Peyer's patch (tissue), 4 donors: ENCODE measurements at regions not wholly inside any gene's neighbourhood (a gene's known extent, or its start where the extent isn't known, plus 50 kb on each side); places are given as distances from the start of the nearest gene placed in this dataset.

Experiments
- DNase-seq, 3 donors: peaks; one replicate each; pipeline ENCODE4 v3.0.0-alpha.2; 2017 to 2019
- H3K27ac ChIP-seq, 4 donors: fragments of 200-600 bp; sonication (generic); one replicate each; pipeline ENCODE4 v1.5.1; 2016 to 2019
- H3K27me3 ChIP-seq, 2 donors: fragments of 200-600 bp; sonication (generic); one replicate each; pipeline ENCODE4 v1.5.1; 2019
- H3K36me3 ChIP-seq, 3 donors: fragments of 200-600 bp; sonication (generic); one replicate each; pipeline ENCODE4 v1.5.1; 2016 to 2019
- H3K4me1 ChIP-seq, 4 donors: fragments of 200-600 bp; sonication (generic); one replicate each; pipeline ENCODE4 v1.5.1; 2016 to 2019
- H3K4me3 ChIP-seq, 4 donors: fragments of 200-600 bp; sonication (generic); 1 replicate in 3 of 4; 2 replicates in 1 of 4; pipeline ENCODE4 v1.5.1; 2016 to 2019; ENCODE audit warnings: mild to moderate bottlenecking in 1 of 4
- H3K9me3 ChIP-seq, 4 donors: fragments of 200-600 bp; sonication (generic); one replicate each; pipeline ENCODE4 v1.5.1; 2016 to 2019; ENCODE audit warnings: mild to moderate bottlenecking in 1 of 4
- CTCF ChIP-seq, 6 experiments: fragments of 450-650 bp in 4 of 6; fragments of 200-600 bp in 2 of 6; sonication (generic) in 1 of 6; IDR thresholded peaks; one replicate each; pipeline ENCODE4 v1.5.1; 2017 to 2019; ENCODE audit warnings: antibody characterized with exemption in 6 of 6, mild to moderate bottlenecking in 3 of 6, moderate library complexity in 1 of 6
- POLR2A ChIP-seq, 2 donors: fragments of 450-650 bp; IDR thresholded peaks; one replicate each; pipeline ENCODE4 v1.5.1; 2017; ENCODE audit warnings: antibody characterized with exemption in 2 of 2, mild to moderate bottlenecking in 2 of 2, moderate library complexity in 2 of 2

GRCh38 chr2:187057466-187057865 lies 208.5 kb upstream of the ZSWIM2 start:
- Histone ChIP-seq H3K4me1 (no peaks in the 10 kb centered on the region), H3K9me3 (no peaks in the 10 kb centered on the region), H3K27me3 (no peaks in the 10 kb centered on the region), H3K27ac (no peak overlapping the region), H3K4me3 (no peak overlapping the region), H3K36me3 (no peaks in the 10 kb centered on the region)
- DNase-seq: no peak
- TF ChIP-seq CTCF (IDR thresholded peaks at IDR 0.05) (no peak), POLR2A (IDR thresholded peaks at IDR 0.05) (no peak)

- Histone ChIP-seq H3K36me3 (no peaks in the 10 kb centered on the region), H3K27ac (no peak overlapping the region), H3K4me3 (no peak overlapping the region), H3K4me1 (no peaks in the 10 kb centered on the region), H3K27me3 (no peaks in the 10 kb centered on the region), H3K9me3 (no peaks in the 10 kb centered on the region)
- no peak for DNase-seq
- no peak for TF ChIP-seq CTCF (IDR thresholded peaks at IDR 0.05)
- TF ChIP-seq POLR2A (IDR thresholded peaks at IDR 0.05): no peak
These were observed 207.7 kb upstream of the ZSWIM2 start for GRCh38 chr2:187056416-187057334.

GRCh38 chr2:187055463-187055862 lies 206.5 kb upstream of the ZSWIM2 start:
- no peak overlapping the region for H3K4me3 ChIP-seq
- TF ChIP-seq CTCF (IDR thresholded peaks at IDR 0.05) (no peak), POLR2A (IDR thresholded peaks at IDR 0.05) (no peak)
- no peaks in the 10 kb centered on the region for H3K4me1 ChIP-seq
- H3K27ac ChIP-seq: no peak overlapping the region
- H3K9me3 ChIP-seq: no peaks in the 10 kb centered on the region
- DNase-seq: no peak
- H3K36me3 ChIP-seq: no peaks in the 10 kb centered on the region
- H3K27me3 ChIP-seq: no peaks in the 10 kb centered on the region

- Histone ChIP-seq H3K9me3 (no peaks in the 10 kb centered on the region), H3K27me3 (no peaks in the 10 kb centered on the region), H3K36me3 (no peaks in the 10 kb centered on the region), H3K4me1 (no peaks in the 10 kb centered on the region), H3K27ac (no peak overlapping the region), H3K4me3 (no peak overlapping the region)
- TF ChIP-seq POLR2A (IDR thresholded peaks at IDR 0.05) (no peak), CTCF (IDR thresholded peaks at IDR 0.05) (no peak)
- no peak for DNase-seq
These were observed 205.7 kb upstream of the ZSWIM2 start for GRCh38 chr2:187054501-187055319.

- Histone ChIP-seq H3K4me1 (no peaks in the 10 kb centered on the region), H3K9me3 (no peaks in the 10 kb centered on the region), H3K4me3 (no peak overlapping the region), H3K36me3 (no peaks in the 10 kb centered on the region), H3K27me3 (no peaks in the 10 kb centered on the region), H3K27ac (no peak overlapping the region)
- TF ChIP-seq CTCF (IDR thresholded peaks at IDR 0.05) (no peak), POLR2A (IDR thresholded peaks at IDR 0.05) (no peak)
- DNase-seq: no peak
These were observed 202.4 kb upstream of the ZSWIM2 start for GRCh38 chr2:187051350-187051749.
